ENCODE measurements at regions not wholly inside any gene's neighbourhood (a gene's known extent, or its start where the extent isn't known, plus 50 kb on each side); places are given as distances from the start of the nearest gene placed in this dataset.
"Not testable (repeated sequence)": the region's sequence is repeated elsewhere in the genome, so short reads cannot be mapped to it uniquely, and the experiment has no call there.

DNA sequence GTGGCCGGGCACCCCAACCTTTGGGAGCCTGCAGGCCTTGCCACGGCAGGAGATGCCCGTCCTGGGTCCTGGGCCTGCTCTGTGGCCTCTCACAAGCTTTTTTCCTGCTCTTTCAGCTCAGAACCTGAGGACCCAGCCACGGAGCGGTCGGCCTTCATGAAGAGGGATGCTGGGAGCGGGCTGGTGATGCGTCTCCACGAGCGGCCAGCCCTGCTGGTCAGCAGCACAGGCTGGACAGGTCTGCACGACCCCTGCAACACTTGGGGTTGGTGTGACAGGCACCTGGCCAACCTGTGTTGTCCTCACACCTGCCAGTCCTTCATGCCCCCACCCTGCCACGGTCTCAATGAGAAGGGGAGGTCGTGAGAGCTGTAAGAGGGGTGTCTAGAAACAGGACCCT lies 170.0 kb downstream of the ADRA2C start:
- DNase-seq (ENCODE audit: low read depth) = no peak
- H3K4me3 ChIP-seq (ENCODE audit: low read depth, low read length) = no peak overlapping the region
- TF ChIP-seq CTCF (conservative IDR thresholded peaks at IDR 0.05; ENCODE audit: low read depth, low read length) = no peak

- H3K4me3 ChIP-seq (ENCODE audit: low read depth, low read length); DNase-seq (ENCODE audit: low read depth): not testable (repeated sequence)
Measured at GRCh38 chr4:3937849-3938562, 171.8 kb downstream of the ADRA2C start.

DNA sequence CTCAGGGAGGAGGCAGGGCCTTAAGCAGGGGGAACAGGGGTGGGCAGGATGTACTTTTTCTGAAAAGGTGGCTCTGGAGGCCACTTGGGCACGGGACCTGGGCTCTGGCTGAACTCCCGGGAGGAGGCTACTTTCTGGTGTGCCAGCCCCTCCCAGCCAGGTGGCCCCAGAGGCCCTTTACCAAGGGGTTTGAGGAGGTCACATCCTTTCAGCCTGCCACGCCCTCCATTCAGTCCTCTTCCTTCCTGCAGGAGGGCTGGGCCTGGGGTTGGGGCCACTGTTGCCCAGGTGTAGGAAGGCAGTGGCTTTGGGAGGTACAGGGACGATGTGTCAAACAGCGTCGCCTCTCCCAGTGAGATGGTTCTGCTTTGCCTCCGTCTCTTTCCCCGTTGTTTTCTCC lies 172.5 kb downstream of the ADRA2C start:
- not testable (repeated sequence) for H3K4me3 ChIP-seq (ENCODE audit: low read depth, low read length); DNase-seq (ENCODE audit: low read depth)

- H3K4me3 ChIP-seq (ENCODE audit: low read depth, low read length); DNase-seq (ENCODE audit: low read depth): not testable (repeated sequence)
Measured at GRCh38 chr4:3939954-3940591, 173.9 kb downstream of the ADRA2C start.

DNA sequence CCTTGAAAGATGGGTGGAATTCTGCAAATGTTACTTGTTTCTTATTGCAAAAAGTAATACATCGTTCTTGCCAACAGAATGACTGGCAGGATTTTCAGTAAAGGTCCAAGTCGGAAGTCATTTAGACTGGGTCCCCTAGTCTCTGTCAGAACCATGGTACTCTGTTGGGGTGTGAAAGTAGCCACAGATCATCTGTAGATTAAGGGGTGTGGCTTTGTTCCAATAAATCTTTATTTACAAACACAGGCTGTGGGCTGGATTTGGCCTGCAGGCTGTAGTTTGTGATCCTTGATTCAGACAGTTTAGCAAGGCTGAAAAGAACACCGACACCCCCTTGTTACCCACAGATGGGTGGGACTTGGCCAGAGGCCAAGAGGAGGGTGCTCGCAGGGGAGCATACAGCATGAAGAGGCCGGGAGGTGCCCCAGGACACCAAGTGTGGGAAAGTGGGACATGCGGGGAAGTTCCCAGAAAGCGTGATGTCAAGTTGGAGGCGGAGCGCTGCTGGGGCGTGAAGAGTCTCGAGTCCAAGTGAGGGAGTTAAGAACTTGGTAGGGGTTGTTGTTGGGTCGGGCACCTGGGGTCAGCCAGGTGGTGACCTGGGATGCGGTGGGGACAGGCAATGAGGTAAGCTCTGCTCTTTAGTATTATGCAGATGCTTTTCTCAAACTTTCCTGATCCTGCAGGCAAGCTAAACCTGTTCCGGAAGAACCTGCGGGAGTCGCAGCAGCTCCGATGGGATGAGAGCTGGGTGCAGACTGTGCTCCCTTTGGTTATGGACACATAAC lies 175.7 kb downstream of the ADRA2C start:
- not testable (repeated sequence) for DNase-seq (ENCODE audit: low read depth); H3K4me3 ChIP-seq (ENCODE audit: low read depth, low read length)

GRCh38 chr4:3942569-3942971 lies 176.4 kb downstream of the ADRA2C start:
- peak; percentile 52 for TF ChIP-seq CTCF (conservative IDR thresholded peaks at IDR 0.05; ENCODE audit: low read depth, low read length)
- H3K4me3 ChIP-seq (ENCODE audit: low read depth, low read length); DNase-seq (ENCODE audit: low read depth): not testable (repeated sequence)

DNA sequence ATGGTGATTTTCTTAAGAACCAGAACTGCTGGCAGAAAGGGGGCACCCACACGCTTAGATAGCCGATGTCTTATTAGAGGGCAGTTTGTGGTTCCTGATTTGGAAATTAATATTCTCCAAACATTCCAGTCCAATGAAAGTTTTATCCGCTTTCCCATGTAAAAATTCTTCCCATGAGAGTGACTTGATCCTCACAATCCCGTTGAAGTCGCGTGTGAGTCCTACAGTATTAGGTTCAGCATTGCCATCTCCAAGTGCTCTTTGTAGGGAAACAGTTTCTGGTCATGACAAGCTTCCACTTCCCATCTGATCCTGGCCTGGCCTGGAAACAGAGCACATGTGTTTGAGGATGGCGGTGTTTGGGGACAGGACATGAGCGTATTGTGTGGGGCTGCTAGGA lies 176.9 kb downstream of the ADRA2C start:
- H3K4me3 ChIP-seq (ENCODE audit: low read depth, low read length); DNase-seq (ENCODE audit: low read depth): not testable (repeated sequence)

GRCh38 chr4:3945511-3946290 lies 179.5 kb downstream of the ADRA2C start:
- DNase-seq (ENCODE audit: low read depth) = no peak
- no peak for TF ChIP-seq CTCF (conservative IDR thresholded peaks at IDR 0.05; ENCODE audit: low read depth, low read length)
- no peak overlapping the region for H3K4me3 ChIP-seq (ENCODE audit: low read depth, low read length)

- DNase-seq (ENCODE audit: low read depth); H3K4me3 ChIP-seq (ENCODE audit: low read depth, low read length): not testable (repeated sequence)
Measured at GRCh38 chr4:3946553-3946952, 180.4 kb downstream of the ADRA2C start.

GRCh38 chr4:3947761-3948160 lies 181.6 kb downstream of the ADRA2C start:
- not testable (repeated sequence) for H3K4me3 ChIP-seq (ENCODE audit: low read depth, low read length); DNase-seq (ENCODE audit: low read depth)

GRCh38 chr4:3948210-3948609 lies 182.0 kb downstream of the ADRA2C start:
- not testable (repeated sequence) for DNase-seq (ENCODE audit: low read depth); H3K4me3 ChIP-seq (ENCODE audit: low read depth, low read length)
